Breast epithelium (tissue), 3 donors: ENCODE measurements at regions not wholly inside any gene's neighbourhood (a gene's known extent, or its start where the extent isn't known, plus 50 kb on each side); places are given as distances from the start of the nearest gene placed in this dataset.

ENCODE experiments used
- POLR2A ChIP-seq: fragments of 450-650 bp; IDR thresholded peaks from one replicate; pipeline ENCODE4 v1.6.1; 2016; ENCODE audit warnings: antibody characterized with exemption, mild to moderate bottlenecking, moderate library complexity
- TF ChIP-seq, protein P1 (sequence below), 3 donors: fragments of 450-650 bp; IDR thresholded peaks; one replicate each; pipeline ENCODE4 v1.5.1; 2016 to 2017; ENCODE audit warnings: antibody characterized with exemption in 3 of 3, mild to moderate bottlenecking in 3 of 3, moderate library complexity in 3 of 3

DNA sequence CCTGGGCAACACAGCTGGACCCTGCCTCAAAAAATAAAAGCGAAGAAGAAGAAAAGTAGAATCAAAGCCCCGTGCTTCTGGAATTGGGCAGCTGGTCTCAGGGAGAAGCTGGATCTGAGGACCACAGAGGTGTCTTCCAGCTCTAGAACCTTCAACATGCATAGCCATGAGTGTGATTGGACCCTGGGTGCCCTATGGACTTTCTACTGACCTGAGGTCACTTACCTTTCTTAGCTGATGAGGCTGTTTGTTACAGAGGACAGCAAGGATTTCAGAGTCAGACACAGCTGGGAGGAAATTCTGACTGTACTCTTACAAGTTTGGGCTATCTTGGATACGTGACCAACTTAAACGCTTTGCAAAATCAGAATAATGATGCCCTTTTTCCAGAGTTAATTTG, 82.4 kb upstream of the GATA6 start:
- TF ChIP-seq, protein P1, sequence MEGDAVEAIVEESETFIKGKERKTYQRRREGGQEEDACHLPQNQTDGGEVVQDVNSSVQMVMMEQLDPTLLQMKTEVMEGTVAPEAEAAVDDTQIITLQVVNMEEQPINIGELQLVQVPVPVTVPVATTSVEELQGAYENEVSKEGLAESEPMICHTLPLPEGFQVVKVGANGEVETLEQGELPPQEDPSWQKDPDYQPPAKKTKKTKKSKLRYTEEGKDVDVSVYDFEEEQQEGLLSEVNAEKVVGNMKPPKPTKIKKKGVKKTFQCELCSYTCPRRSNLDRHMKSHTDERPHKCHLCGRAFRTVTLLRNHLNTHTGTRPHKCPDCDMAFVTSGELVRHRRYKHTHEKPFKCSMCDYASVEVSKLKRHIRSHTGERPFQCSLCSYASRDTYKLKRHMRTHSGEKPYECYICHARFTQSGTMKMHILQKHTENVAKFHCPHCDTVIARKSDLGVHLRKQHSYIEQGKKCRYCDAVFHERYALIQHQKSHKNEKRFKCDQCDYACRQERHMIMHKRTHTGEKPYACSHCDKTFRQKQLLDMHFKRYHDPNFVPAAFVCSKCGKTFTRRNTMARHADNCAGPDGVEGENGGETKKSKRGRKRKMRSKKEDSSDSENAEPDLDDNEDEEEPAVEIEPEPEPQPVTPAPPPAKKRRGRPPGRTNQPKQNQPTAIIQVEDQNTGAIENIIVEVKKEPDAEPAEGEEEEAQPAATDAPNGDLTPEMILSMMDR (IDR thresholded peaks at IDR 0.05): no peak
- TF ChIP-seq POLR2A: no peak
